A549 (cell line): ENCODE measurements at regions not wholly inside any gene's neighbourhood (a gene's known extent, or its start where the extent isn't known, plus 50 kb on each side); places are given as distances from the start of the nearest gene placed in this dataset.

ENCODE experiments used
- ATAC-seq, 2 experiments: fragments of 200-7000 bp in 1 of 2; fragments of >200 bp in 1 of 2; cut with Nextera tagmentation in 1 of 2; cut with Tn5 transposase in 1 of 2; 3 replicates each; pipeline versions ENCODE4 v1.8.0 to v1.9.1; 2018 to 2020; ENCODE audit warnings: mild to moderate bottlenecking in 1 of 2, moderate library complexity in 1 of 2
- CTCF ChIA-PET: fragments of 300-600 bp; sonication (Branson Sonifier 250); formaldehyde crosslinking; extraction: SDS; loops from one replicate; lab custom pipeline; 2021; ENCODE audit warnings: antibody characterized with exemption, inconsistent platforms; lab: Yijun Ruan, JAX
- POLR2A ChIA-PET: fragments of 350-600 bp; formaldehyde crosslinking; extraction: SDS; loops from one replicate; lab custom pipeline; 2021; ENCODE audit warnings: antibody characterized with exemption, inconsistent platforms; lab: Yijun Ruan, JAX
- DNase-seq, 2 experiments: peaks; one replicate each; pipeline versions ENCODE4 v3.0.0 to v3.0.0-alpha.2; 2011 to 2016; ENCODE audit warnings: low read depth in 1 of 2, low spot score in 1 of 2
- FAIRE-seq: peaks from 2 replicates; lab custom pipeline; 2011; peaks lifted over from hg19 to GRCh38; lab: Jason Lieb, UNC
- H3K27ac ChIP-seq, 2 experiments: fragments of >200 bp; sonication (Bioruptor Twin); formaldehyde crosslinking; 3 replicates each; pipeline ENCODE4 v1.5.1; 2016 to 2017
- H3K4me1 ChIP-seq: fragments of >200 bp; sonication (Bioruptor Twin); formaldehyde crosslinking; 3 replicates; pipeline ENCODE4 v1.6.1; 2016
- H3K4me2 ChIP-seq: fragments of >200 bp; sonication (Bioruptor Twin); formaldehyde crosslinking; 3 replicates; pipeline ENCODE4 v1.6.1; 2016
- H3K4me3 ChIP-seq: fragments of >200 bp; sonication (Bioruptor Twin); formaldehyde crosslinking; 3 replicates; pipeline ENCODE4 v1.5.1; 2016
- H3K9me3 ChIP-seq: fragments of >200 bp; sonication (Bioruptor Twin); formaldehyde crosslinking; 3 replicates; pipeline ENCODE4 v1.6.1; 2016
- CBX8 ChIP-seq: fragments of 200-600 bp; sonication (generic); IDR thresholded peaks from 2 replicates; pipeline ENCODE4 v1.6.1; 2016
- CEBPB ChIP-seq, 2 experiments: fragments of >200 bp in 1 of 2; sonication (Bioruptor Twin) in 1 of 2; formaldehyde crosslinking in 1 of 2; IDR thresholded peaks; 2 replicates each; pipeline ENCODE4 v1.6.1; 2012 to 2016
- CHD2 ChIP-seq: fragments of 150-350 bp; IDR thresholded peaks from 2 replicates; pipeline ENCODE4 v1.6.1; 2014; ENCODE audit warnings: low read length; ENCODE audit not compliant: partially characterized antibody
- E2F6 ChIP-seq: IDR thresholded peaks from 2 replicates; pipeline ENCODE4 v1.6.1; 2012; ENCODE audit warnings: low read depth, borderline replicate concordance
- EP300 ChIP-seq, 2 experiments: fragments of >200 bp; sonication (Bioruptor Twin); formaldehyde crosslinking; IDR thresholded peaks; 2 replicates in 1 of 2; 3 replicates in 1 of 2; pipeline ENCODE4 v1.6.1; 2016 to 2017
- ESRRA ChIP-seq: fragments of 150-350 bp; IDR thresholded peaks from 2 replicates; pipeline ENCODE4 v1.6.1; 2014; ENCODE audit warnings: mild to moderate bottlenecking, low read length, borderline replicate concordance
- FOSB ChIP-seq: fragments of 250-450 bp; sonication (Bioruptor Pico); IDR thresholded peaks from 2 replicates; pipeline ENCODE4 v1.5.0; 2020; ENCODE audit warnings: mild to moderate bottlenecking, moderate library complexity
- FOXS1 ChIP-seq: fragments of 250-450 bp; sonication (Bioruptor Pico); IDR thresholded peaks from 2 replicates; pipeline ENCODE4 v1.5.0; 2020; ENCODE audit warnings: mild to moderate bottlenecking, moderate library complexity
- GATA3 ChIP-seq: IDR thresholded peaks from 2 replicates; pipeline ENCODE4 v1.6.1; 2012; ENCODE audit warnings: borderline replicate concordance
- HOXA7 ChIP-seq: fragments of 250-450 bp; sonication (Bioruptor Pico); IDR thresholded peaks from 2 replicates; pipeline ENCODE4 v1.5.0; 2020; ENCODE audit warnings: mild to moderate bottlenecking, moderate library complexity
- HOXB13 ChIP-seq: fragments of 250-450 bp; sonication (Bioruptor Pico); IDR thresholded peaks from 2 replicates; pipeline ENCODE4 v1.5.0; 2020; ENCODE audit warnings: low read depth, mild to moderate bottlenecking, moderate library complexity
- JUNB ChIP-seq: fragments of >200 bp; sonication (Bioruptor Twin); formaldehyde crosslinking; IDR thresholded peaks from 2 replicates; pipeline ENCODE4 v1.6.1; 2016
- KDM1A ChIP-seq: fragments of 200-600 bp; sonication (generic); IDR thresholded peaks from 2 replicates; pipeline ENCODE4 v1.6.1; 2016; ENCODE audit warnings: low read depth, mild to moderate bottlenecking
- KDM5A ChIP-seq: fragments of 200-600 bp; sonication (generic); IDR thresholded peaks from 2 replicates; pipeline ENCODE4 v1.6.1; 2016; ENCODE audit warnings: antibody characterized with exemption, mild to moderate bottlenecking
- MAX ChIP-seq: IDR thresholded peaks from 2 replicates; pipeline ENCODE4 v1.6.1; 2012
- MYC ChIP-seq: IDR thresholded peaks from 2 replicates; pipeline ENCODE4 v1.6.1; 2012; ENCODE audit warnings: mild to moderate bottlenecking, inconsistent platforms, low read length, improper control_type of control experiment, borderline replicate concordance
- NFE2L2 ChIP-seq: fragments of 150-350 bp; conservative IDR thresholded peaks from 2 replicates; pipeline ENCODE4 v1.6.1; 2014; ENCODE audit warnings: low read length
- PBX3 ChIP-seq: IDR thresholded peaks from 2 replicates; pipeline ENCODE4 v1.6.1; 2012
- PHF8 ChIP-seq: fragments of 200-600 bp; sonication (generic); IDR thresholded peaks from 2 replicates; pipeline ENCODE4 v1.6.1; 2016; ENCODE audit warnings: low read depth, mild to moderate bottlenecking, antibody characterized with exemption, moderate library complexity, borderline replicate concordance
- POLR2A ChIP-seq: IDR thresholded peaks from 2 replicates; pipeline ENCODE4 v1.6.1; 2012; ENCODE audit warnings: mild to moderate bottlenecking, low read length
- POLR2AphosphoS2 ChIP-seq: conservative IDR thresholded peaks from 2 replicates; pipeline ENCODE4 v1.6.1; 2012; ENCODE audit warnings: low read length, improper control_type of control experiment, inconsistent platforms
- RARB ChIP-seq: fragments of 250-450 bp; sonication (Bioruptor Pico); IDR thresholded peaks from 2 replicates; pipeline ENCODE4 v1.8.0; 2021; ENCODE audit warnings: mild to moderate bottlenecking, moderate library complexity
- SREBF2 ChIP-seq: fragments of 450-650 bp; IDR thresholded peaks from 2 replicates; pipeline ENCODE4 v1.6.1; 2014; ENCODE audit warnings: mild to moderate bottlenecking, moderate library complexity
- TP53 ChIP-seq: fragments of 250-450 bp; sonication (Bioruptor Pico); IDR thresholded peaks from 2 replicates; pipeline ENCODE4 v1.5.0; 2021; ENCODE audit warnings: mild to moderate bottlenecking, moderate library complexity
- ZC3H11A ChIP-seq: fragments of 450-650 bp; IDR thresholded peaks from 2 replicates; pipeline ENCODE4 v1.6.1; 2014; ENCODE audit warnings: antibody characterized with exemption, mild to moderate bottlenecking
- ZFP36 ChIP-seq: fragments of 450-650 bp; IDR thresholded peaks from 2 replicates; pipeline ENCODE4 v1.6.1; 2014; ENCODE audit warnings: borderline replicate concordance; ENCODE audit not compliant: partially characterized antibody
- ZNF302 ChIP-seq: fragments of 250-450 bp; sonication (Bioruptor Pico); IDR thresholded peaks from 2 replicates; pipeline ENCODE4 v1.9.0; 2021; ENCODE audit warnings: inconsistent platforms, mild to moderate bottlenecking, moderate library complexity
- ZSCAN20 ChIP-seq: fragments of 250-450 bp; sonication (Bioruptor Pico); IDR thresholded peaks from 2 replicates; pipeline ENCODE4 v1.8.0; 2022; ENCODE audit warnings: mild to moderate bottlenecking, moderate library complexity
- WGBS: methylation state at CpG from one replicate; pipeline ENCODE4 v1.1.6; 2017; ENCODE audit errors: missing lambda C conversion rate; 5-methylcytosine and 5-hydroxymethylcytosine counted together
- TF ChIP-seq, protein P1 (sequence below): fragments of >200 bp; sonication (Bioruptor Twin); formaldehyde crosslinking; IDR thresholded peaks from 3 replicates; pipeline ENCODE4 v1.6.1; 2016
- TF ChIP-seq, protein P2 (sequence below): fragments of >200 bp; sonication (Bioruptor Twin); formaldehyde crosslinking; IDR thresholded peaks from 3 replicates; pipeline ENCODE4 v1.5.1; 2016

- H3K9me3 ChIP-seq = no peaks in the 10 kb centered on the region
- H3K4me2 ChIP-seq = no peak overlapping the region
- no peak for ATAC-seq
- no peak for FAIRE-seq
- TF ChIP-seq HOXB13 (CRISPR knock-in tag) (no peak), MYC (no peak), POLR2AphosphoS2 (no peak), CBX8 (no peak), MAX (no peak), GATA3 (no peak), SREBF2 (no peak), TP53 (CRISPR knock-in tag) (no peak)
- TF ChIP-seq, all 56 proteins: peak for 0
- no peak for DNase-seq
- no peaks in the 10 kb centered on the region for H3K4me1 ChIP-seq
- H3K4me3 ChIP-seq = no peak overlapping the region
- CTCF ChIA-PET = no interaction called here
- POLR2A ChIA-PET = no interaction called here
- H3K27ac ChIP-seq = no peak overlapping the region
- 40% methylated on average over 3 of the region's 3 CpGs for WGBS
Observed at GRCh38 chr1:199319341-199319740, 680.5 kb downstream of the PTPRC start.

- TF ChIP-seq JUNB = no peak
- no peak for TF ChIP-seq PBX3
- no peak for TF ChIP-seq FOSB (CRISPR knock-in tag)
- TF ChIP-seq EP300 (IDR thresholded peaks at IDR 0.05) = no peak
- TF ChIP-seq KDM5A = no peak
- no peak for TF ChIP-seq PHF8
- no peak for TF ChIP-seq ZNF302 (CRISPR knock-in tag)
- no peak for TF ChIP-seq TP53 (CRISPR knock-in tag)
- no peak for TF ChIP-seq ESRRA
- no peak for TF ChIP-seq POLR2A
- no peak for TF ChIP-seq E2F6
- no peak for TF ChIP-seq MYC
- no peak for TF ChIP-seq CBX8
- TF ChIP-seq CHD2 = no peak
- TF ChIP-seq KDM1A = no peak
- TF ChIP-seq CEBPB (IDR thresholded peaks at IDR 0.05) = no peak
- TF ChIP-seq, protein P1, sequence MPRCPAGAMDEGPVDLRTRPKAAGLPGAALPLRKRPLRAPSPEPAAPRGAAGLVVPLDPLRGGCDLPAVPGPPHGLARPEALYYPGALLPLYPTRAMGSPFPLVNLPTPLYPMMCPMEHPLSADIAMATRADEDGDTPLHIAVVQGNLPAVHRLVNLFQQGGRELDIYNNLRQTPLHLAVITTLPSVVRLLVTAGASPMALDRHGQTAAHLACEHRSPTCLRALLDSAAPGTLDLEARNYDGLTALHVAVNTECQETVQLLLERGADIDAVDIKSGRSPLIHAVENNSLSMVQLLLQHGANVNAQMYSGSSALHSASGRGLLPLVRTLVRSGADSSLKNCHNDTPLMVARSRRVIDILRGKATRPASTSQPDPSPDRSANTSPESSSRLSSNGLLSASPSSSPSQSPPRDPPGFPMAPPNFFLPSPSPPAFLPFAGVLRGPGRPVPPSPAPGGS = no peak
- no peak for TF ChIP-seq GATA3
- TF ChIP-seq ZFP36 = no peak
- TF ChIP-seq NFE2L2 = no peak
- CTCF ChIA-PET = interaction anchor here (0.7 kb wide), 1 partner anchor 170 kb away, joined by 3 read pairs; no protein-coding TSS in a partner anchor
- no peak overlapping the region for H3K4me3 ChIP-seq
- no peak overlapping the region for H3K4me2 ChIP-seq
- WGBS = 47% methylated on average over 1 of the region's 1 CpG
- DNase-seq = no peak
- H3K27ac ChIP-seq = no peak overlapping the region
- FAIRE-seq = no peak
- POLR2A ChIA-PET = no interaction called here
- no peaks in the 10 kb centered on the region for H3K4me1 ChIP-seq
- ATAC-seq = no peak
- no peaks in the 10 kb centered on the region for H3K9me3 ChIP-seq
Observed at GRCh38 chr1:199322278-199322677, 683.4 kb downstream of the PTPRC start.

GRCh38 chr1:199333180-199333579 lies 694.3 kb upstream of the NR5A2 start:
- POLR2A ChIA-PET = no interaction called here
- Histone ChIP-seq H3K9me3 (no peaks in the 10 kb centered on the region), H3K4me1 (no peaks in the 10 kb centered on the region), H3K27ac (no peak overlapping the region), H3K4me2 (no peak overlapping the region), H3K4me3 (no peak overlapping the region)
- WGBS = 47% methylated on average over 3 of the region's 3 CpGs
- DNase-seq = no peak
- CTCF ChIA-PET = no interaction called here
- no peak for FAIRE-seq
- ATAC-seq = no peak
- TF ChIP-seq POLR2AphosphoS2 = no peak
- no peak for TF ChIP-seq HOXA7 (CRISPR knock-in tag)
- no peak for TF ChIP-seq ZSCAN20 (CRISPR knock-in tag)
- TF ChIP-seq FOXS1 = no peak
- TF ChIP-seq RARB (CRISPR knock-in tag) = no peak
- no peak for TF ChIP-seq PHF8
- TF ChIP-seq, protein P2, sequence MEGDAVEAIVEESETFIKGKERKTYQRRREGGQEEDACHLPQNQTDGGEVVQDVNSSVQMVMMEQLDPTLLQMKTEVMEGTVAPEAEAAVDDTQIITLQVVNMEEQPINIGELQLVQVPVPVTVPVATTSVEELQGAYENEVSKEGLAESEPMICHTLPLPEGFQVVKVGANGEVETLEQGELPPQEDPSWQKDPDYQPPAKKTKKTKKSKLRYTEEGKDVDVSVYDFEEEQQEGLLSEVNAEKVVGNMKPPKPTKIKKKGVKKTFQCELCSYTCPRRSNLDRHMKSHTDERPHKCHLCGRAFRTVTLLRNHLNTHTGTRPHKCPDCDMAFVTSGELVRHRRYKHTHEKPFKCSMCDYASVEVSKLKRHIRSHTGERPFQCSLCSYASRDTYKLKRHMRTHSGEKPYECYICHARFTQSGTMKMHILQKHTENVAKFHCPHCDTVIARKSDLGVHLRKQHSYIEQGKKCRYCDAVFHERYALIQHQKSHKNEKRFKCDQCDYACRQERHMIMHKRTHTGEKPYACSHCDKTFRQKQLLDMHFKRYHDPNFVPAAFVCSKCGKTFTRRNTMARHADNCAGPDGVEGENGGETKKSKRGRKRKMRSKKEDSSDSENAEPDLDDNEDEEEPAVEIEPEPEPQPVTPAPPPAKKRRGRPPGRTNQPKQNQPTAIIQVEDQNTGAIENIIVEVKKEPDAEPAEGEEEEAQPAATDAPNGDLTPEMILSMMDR = no peak
- TF ChIP-seq ZC3H11A = no peak
